Erythroblast (primary cell): ENCODE measurements at regions not wholly inside any gene's neighbourhood (a gene's known extent, or its start where the extent isn't known, plus 50 kb on each side); places are given as distances from the start of the nearest gene placed in this dataset.

ENCODE experiments used
- GATA1 ChIP-seq: IDR thresholded peaks from 2 replicates; pipeline ENCODE4 v1.6.1; 2011; ENCODE audit warnings: low read depth, mild to moderate bottlenecking, control low read depth, low read length, moderate library complexity
- POLR2A ChIP-seq: IDR thresholded peaks from 2 replicates; pipeline ENCODE4 v1.6.1; 2011; ENCODE audit warnings: mild to moderate bottlenecking, low read length

- TF ChIP-seq POLR2A (no peak), GATA1 (no peak)
Measured at GRCh38 chr4:189265515-189265914, 675.2 kb upstream of the FRG1 start.
